HepG2 (cell line): ENCODE measurements at regions not wholly inside any gene's neighbourhood (a gene's known extent, or its start where the extent isn't known, plus 50 kb on each side); places are given as distances from the start of the nearest gene placed in this dataset.

Experiments
- ATF4 ChIP-seq, 2 experiments: fragments of 450-650 bp in 1 of 2; sonication (generic) in 1 of 2; formaldehyde crosslinking; IDR thresholded peaks; 2 replicates each; pipeline versions ENCODE4 v1.5.0 to v1.8.0; 2020 to 2022; ENCODE audit warnings: mild to moderate bottlenecking in 1 of 2, missing genetic modification reagents in 1 of 2
- ETV6 ChIP-seq: sonication (generic); formaldehyde crosslinking; conservative IDR thresholded peaks from 2 replicates; pipeline ENCODE4 v1.4.0; 2020; ENCODE audit warnings: missing genetic modification reagents
- MIER3 ChIP-seq: IDR thresholded peaks from 2 replicates; pipeline ENCODE4 v1.6.1; 2016; ENCODE audit warnings: missing compliant biosample characterization, borderline replicate concordance
- PBX2 ChIP-seq: IDR thresholded peaks from 2 replicates; pipeline ENCODE4 v1.6.1; 2016; ENCODE audit warnings: control low read depth
- SOX13 ChIP-seq, 3 experiments: fragments of 450-650 bp in 1 of 3; sonication (generic) in 1 of 3; formaldehyde crosslinking in 1 of 3; IDR thresholded peaks in 2 of 3; conservative IDR thresholded peaks in 1 of 3; 2 replicates each; pipeline versions ENCODE4 v1.5.0 to v1.6.1; 2016 to 2020; ENCODE audit warnings: antibody characterized with exemption in 1 of 3, mild to moderate bottlenecking in 1 of 3, missing compliant biosample characterization in 1 of 3, missing genetic modification reagents in 1 of 3, moderate library complexity in 1 of 3
- TAF15 ChIP-seq: fragments of 200-400 bp; formaldehyde crosslinking; IDR thresholded peaks from one replicate; pipeline ENCODE4 v1.6.1; 2018; ENCODE audit warnings: mild to moderate bottlenecking, low read depth, low read length; ENCODE audit not compliant: poor library complexity, severe bottlenecking
- ZFY ChIP-seq: sonication (generic); formaldehyde crosslinking; IDR thresholded peaks from 2 replicates; pipeline ENCODE4 v1.4.0; 2020; ENCODE audit warnings: missing genetic modification reagents
- ZKSCAN5 ChIP-seq: sonication (generic); formaldehyde crosslinking; IDR thresholded peaks from 2 replicates; pipeline ENCODE4 v1.5.1; 2020; ENCODE audit warnings: mild to moderate bottlenecking, missing genetic modification reagents
- ZNF234 ChIP-seq: sonication (generic); formaldehyde crosslinking; conservative IDR thresholded peaks from 2 replicates; pipeline ENCODE4 v1.5.1; 2020; ENCODE audit warnings: mild to moderate bottlenecking, missing genetic modification reagents
- ZNF318 ChIP-seq: sonication (generic); formaldehyde crosslinking; IDR thresholded peaks from 2 replicates; pipeline ENCODE4 v1.4.0; 2020; ENCODE audit warnings: mild to moderate bottlenecking, missing genetic modification reagents
- ZNF589 ChIP-seq: sonication (generic); formaldehyde crosslinking; conservative IDR thresholded peaks from 2 replicates; pipeline ENCODE4 v1.8.0; 2022; ENCODE audit warnings: mild to moderate bottlenecking, moderate library complexity, missing genetic modification reagents
- ZNF784 ChIP-seq: sonication (generic); formaldehyde crosslinking; IDR thresholded peaks from 2 replicates; pipeline ENCODE4 v1.5.1; 2020; ENCODE audit warnings: missing genetic modification reagents, mild to moderate bottlenecking, borderline replicate concordance

GRCh38 chr7:54917613-54918391 is 101.0 kb upstream of the EGFR start (continued):
- TF ChIP-seq ZNF318 (CRISPR knock-in tag) (no peak), MIER3 (peak; percentile 64; the same call in 1 of the 2 replicates), TAF15 (no peak), ZNF784 (CRISPR knock-in tag) (no peak), ETV6 (CRISPR knock-in tag) (no peak), ATF4 (CRISPR knock-in tag; IDR thresholded peaks at IDR 0.05) (peak in 1 of 2 experiments; percentile 80; a peak in 2 of 4 replicates), ZNF589 (no peak), ZNF234 (CRISPR knock-in tag) (no peak), PBX2 (no peak), SOX13 (IDR thresholded peaks at IDR 0.05) (no peak), SOX13 (CRISPR knock-in tag; conservative IDR thresholded peaks at IDR 0.05 in 1 of 2, IDR thresholded peaks at IDR 0.05 in 1 of 2) (peak in 1 of 2 experiments; percentile 49; a peak in 1 of 4 replicates), ZFY (CRISPR knock-in tag) (0 out of 2 replicates have a peak, but pooled peaks have one; percentile 24), ZKSCAN5 (CRISPR knock-in tag) (no peak)
